RPMI7951 (cell line): ENCODE measurements at regions not wholly inside any gene's neighbourhood (a gene's known extent, or its start where the extent isn't known, plus 50 kb on each side); places are given as distances from the start of the nearest gene placed in this dataset.
"Not testable (repeated sequence)": the region's sequence is repeated elsewhere in the genome, so short reads cannot be mapped to it uniquely, and the experiment has no call there.

ENCODE experiments used
- DNase-seq: peaks from one replicate; pipeline ENCODE4 v3.0.0-alpha.2; 2012; ENCODE audit warnings: low read depth

GRCh38 chr4:138113819-138114400 is 128.2 kb downstream of the SLC7A11 start:
- DNase-seq: no peak

- not testable (repeated sequence) for DNase-seq
These were observed 129.3 kb downstream of the SLC7A11 start for GRCh38 chr4:138112890-138113289.

GRCh38 chr4:138112389-138112788 is 129.8 kb downstream of the SLC7A11 start:
- no peak for DNase-seq

GRCh38 chr4:138111462-138112000 is 130.6 kb downstream of the SLC7A11 start:
- peak; percentile 10 for DNase-seq

GRCh38 chr4:138110815-138111214 is 131.3 kb downstream of the SLC7A11 start:
- no peak for DNase-seq

GRCh38 chr4:138107023-138107422 is 135.1 kb downstream of the SLC7A11 start:
- no peak for DNase-seq

- DNase-seq: no peak
These were observed 136.8 kb downstream of the SLC7A11 start for GRCh38 chr4:138105331-138105730.

GRCh38 chr4:138104284-138104680 is 137.9 kb downstream of the SLC7A11 start:
- no peak for DNase-seq

- no peak for DNase-seq
These were observed 138.4 kb downstream of the SLC7A11 start for GRCh38 chr4:138103597-138104283.

- no peak for DNase-seq
These were observed 142.8 kb downstream of the SLC7A11 start for GRCh38 chr4:138099385-138099784.

- DNase-seq: no peak
These were observed 144.1 kb downstream of the SLC7A11 start for GRCh38 chr4:138097912-138098600.

- DNase-seq: no peak
These were observed 145.6 kb downstream of the SLC7A11 start for GRCh38 chr4:138096384-138097062.

- DNase-seq: no peak
These were observed 146.8 kb downstream of the SLC7A11 start for GRCh38 chr4:138095378-138095777.

- no peak for DNase-seq
These were observed 150.1 kb downstream of the SLC7A11 start for GRCh38 chr4:138092060-138092459.

- no peak for DNase-seq
These were observed 151.1 kb downstream of the SLC7A11 start for GRCh38 chr4:138090918-138091676.

- peak; percentile 67 for DNase-seq
These were observed 151.8 kb downstream of the SLC7A11 start for GRCh38 chr4:138090150-138090917.

GRCh38 chr4:138088449-138089208 is 153.5 kb downstream of the SLC7A11 start:
- DNase-seq: no peak

- DNase-seq: no peak
These were observed 155.0 kb downstream of the SLC7A11 start for GRCh38 chr4:138087066-138087719.

- no peak for DNase-seq
These were observed 155.5 kb downstream of the SLC7A11 start for GRCh38 chr4:138086611-138087041.
